NCI-H1694 treated with DMSO at 0.1 percent for 48 hours (cell line): ENCODE measurements at regions not wholly inside any gene's neighbourhood (a gene's known extent, or its start where the extent isn't known, plus 50 kb on each side); places are given as distances from the start of the nearest gene placed in this dataset.
"Not testable (repeated sequence)": the region's sequence is repeated elsewhere in the genome, so short reads cannot be mapped to it uniquely, and the experiment has no call there.

Experiments
- DNase-seq: peaks from one replicate; lab custom pipeline; 2025; lab: John Stamatoyannopoulos, UW

- no peak for DNase-seq
Observed at GRCh38 chr6:999552-999951, 306.6 kb upstream of the EXOC2 start.

- DNase-seq, result no peak
Observed at GRCh38 chr6:998551-998950, 305.6 kb upstream of the EXOC2 start.

GRCh38 chr6:996271-996852, 303.4 kb upstream of the EXOC2 start:
- no peak for DNase-seq

- no peak for DNase-seq
Observed at GRCh38 chr6:991192-991591, 298.3 kb upstream of the EXOC2 start.

- no peak for DNase-seq
Observed at GRCh38 chr6:984031-984430, 291.1 kb upstream of the EXOC2 start.

- DNase-seq, result no peak
Observed at GRCh38 chr6:978937-979685, 286.2 kb upstream of the EXOC2 start.

- not testable (repeated sequence) for DNase-seq
Observed at GRCh38 chr6:977226-977625, 284.3 kb upstream of the EXOC2 start.

GRCh38 chr6:971981-972640, 279.2 kb upstream of the EXOC2 start:
- DNase-seq, result no peak

- DNase-seq, result no peak
Observed at GRCh38 chr6:968791-969190, 275.9 kb upstream of the EXOC2 start.

- no peak for DNase-seq
Observed at GRCh38 chr6:967701-968100, 274.8 kb upstream of the EXOC2 start.

GRCh38 chr6:965343-965742, 272.4 kb upstream of the EXOC2 start:
- DNase-seq, result no peak

- DNase-seq, result no peak
Observed at GRCh38 chr6:963456-963855, 270.5 kb upstream of the EXOC2 start.

GRCh38 chr6:961407-961960, 268.5 kb upstream of the EXOC2 start:
- no peak for DNase-seq

GRCh38 chr6:960356-960755, 267.4 kb upstream of the EXOC2 start:
- no peak for DNase-seq

- DNase-seq, result no peak
Observed at GRCh38 chr6:958488-958887, 265.5 kb upstream of the EXOC2 start.

GRCh38 chr6:951399-952181, 258.7 kb upstream of the EXOC2 start:
- no peak for DNase-seq

- DNase-seq, result no peak
Observed at GRCh38 chr6:947235-947934, 254.4 kb upstream of the EXOC2 start.

GRCh38 chr6:946546-946945, 253.6 kb upstream of the EXOC2 start:
- DNase-seq, result no peak

- DNase-seq, result no peak
Observed at GRCh38 chr6:939526-940252, 246.8 kb upstream of the EXOC2 start.

GRCh38 chr6:938916-939315, 246.0 kb upstream of the EXOC2 start:
- DNase-seq, result no peak
